GM21717 (cell line): ENCODE measurements at regions not wholly inside any gene's neighbourhood (a gene's known extent, or its start where the extent isn't known, plus 50 kb on each side); places are given as distances from the start of the nearest gene placed in this dataset.

ENCODE experiments used
- ATAC-seq: cut with Tn5 transposase; IDR thresholded peaks from one replicate; pipeline ENCODE4 v1.9.1; 2021; ENCODE audit warnings: mild to moderate bottlenecking, moderate library complexity; ENCODE audit not compliant: unreplicated experiment

DNA sequence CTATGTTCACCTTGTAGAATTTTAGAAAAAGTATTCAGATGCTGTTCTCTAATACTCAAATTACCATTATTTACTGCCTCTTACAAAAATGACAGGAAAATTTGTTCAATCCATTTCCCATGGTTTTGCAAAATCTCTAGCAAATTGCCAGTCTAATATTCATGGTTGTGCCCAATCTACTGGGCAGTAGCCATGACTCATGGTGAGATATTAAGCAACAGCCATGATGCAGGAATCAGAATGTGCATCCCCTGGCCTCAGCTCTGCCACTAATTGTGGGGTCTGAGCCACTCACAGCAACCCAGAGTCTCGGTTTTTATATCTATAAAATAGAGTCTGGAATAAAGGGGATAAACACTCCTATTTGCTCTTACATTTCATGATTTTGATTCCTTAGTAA lies 353.6 kb downstream of the DEPDC1B start:
- ATAC-seq, result no peak

DNA sequence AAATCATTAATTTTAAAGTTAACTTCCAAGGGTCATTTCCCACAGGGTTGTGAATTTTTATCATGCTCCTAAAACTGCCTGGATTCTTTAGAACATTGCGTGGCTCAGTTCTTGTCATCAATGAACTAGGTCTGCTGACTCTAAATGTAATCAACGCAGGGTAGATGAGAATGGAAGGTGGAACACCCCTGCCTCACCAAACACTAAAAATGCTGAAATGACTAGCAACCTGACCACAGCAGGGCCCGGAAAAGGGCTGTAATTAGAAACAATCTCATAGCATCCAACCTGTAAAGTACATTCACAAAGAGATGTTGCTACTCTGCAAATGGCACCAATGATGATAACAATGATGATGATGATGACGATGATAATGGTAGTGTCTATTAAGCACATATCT lies 356.9 kb downstream of the DEPDC1B start:
- ATAC-seq, result no peak

GRCh38 chr5:60340965-60341471 lies 358.9 kb downstream of the DEPDC1B start:
- ATAC-seq, result no peak

DNA sequence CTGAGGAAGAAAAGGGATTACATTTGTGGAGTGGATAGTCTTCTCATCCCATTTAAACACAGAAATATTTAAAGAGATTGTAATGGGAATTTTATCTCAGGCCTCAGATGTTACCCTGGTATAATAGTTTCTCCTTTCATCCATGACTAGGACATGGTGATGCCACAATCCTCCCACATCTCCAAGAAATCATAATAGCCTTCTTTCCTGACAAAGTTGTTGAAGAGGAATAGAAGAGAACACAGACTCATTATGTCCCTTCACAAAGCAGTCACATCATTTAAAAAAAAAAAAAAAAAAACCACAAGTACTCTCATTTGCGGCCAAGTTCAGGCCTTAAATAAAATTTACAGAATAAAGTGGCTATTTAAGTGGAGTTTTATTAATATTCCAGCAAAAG lies 359.6 kb downstream of the DEPDC1B start:
- ATAC-seq, result no peak

- ATAC-seq, result no peak
Measured at GRCh38 chr5:60339691-60340201, 360.2 kb downstream of the DEPDC1B start.

DNA sequence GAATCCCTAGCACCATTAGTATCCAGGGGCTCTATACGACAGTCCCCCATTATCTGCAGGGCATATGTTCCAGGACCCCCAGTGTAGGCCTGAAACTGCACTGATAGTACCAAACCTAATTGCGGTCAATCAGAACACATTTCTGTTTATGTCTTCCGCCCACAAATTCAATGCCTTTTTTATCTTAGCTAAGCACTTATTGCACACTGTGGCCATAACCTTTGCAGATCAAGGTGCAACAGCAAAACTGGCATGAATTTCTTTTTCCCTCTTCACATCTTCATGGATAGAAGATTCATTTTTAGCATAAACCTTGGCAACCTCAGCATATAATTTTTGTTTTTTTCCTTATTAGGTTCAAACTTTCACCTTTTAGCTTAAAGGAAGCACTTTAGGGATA lies 361.1 kb downstream of the DEPDC1B start:
- ATAC-seq, result no peak

- no peak for ATAC-seq
Measured at GRCh38 chr5:60336491-60336890, 363.5 kb downstream of the DEPDC1B start.

DNA sequence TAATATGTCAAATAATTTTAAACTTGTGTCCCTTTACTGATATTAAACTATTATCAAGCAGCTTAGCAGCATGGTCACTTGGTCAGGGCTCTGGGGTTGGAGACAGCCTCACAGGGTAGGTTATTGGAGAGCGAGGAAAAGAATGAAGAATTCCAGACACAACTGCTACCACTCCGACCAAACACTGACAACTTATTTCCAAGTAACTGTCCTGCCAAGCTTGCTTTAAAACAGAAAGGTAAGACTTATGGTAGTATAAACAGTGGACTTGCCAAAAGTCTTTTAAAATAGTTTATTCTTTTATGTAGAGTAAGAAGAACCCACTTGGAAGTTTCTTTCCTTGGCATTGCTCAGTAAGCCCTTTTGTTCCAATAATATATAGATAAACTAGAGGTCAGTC lies 364.1 kb downstream of the DEPDC1B start:
- no peak for ATAC-seq

- ATAC-seq, result no peak
Measured at GRCh38 chr5:60334281-60334713, 365.7 kb downstream of the DEPDC1B start.

GRCh38 chr5:60333005-60333571 lies 366.9 kb downstream of the DEPDC1B start:
- no peak for ATAC-seq

GRCh38 chr5:60332244-60333004 lies 367.5 kb downstream of the DEPDC1B start:
- ATAC-seq, result no peak

DNA sequence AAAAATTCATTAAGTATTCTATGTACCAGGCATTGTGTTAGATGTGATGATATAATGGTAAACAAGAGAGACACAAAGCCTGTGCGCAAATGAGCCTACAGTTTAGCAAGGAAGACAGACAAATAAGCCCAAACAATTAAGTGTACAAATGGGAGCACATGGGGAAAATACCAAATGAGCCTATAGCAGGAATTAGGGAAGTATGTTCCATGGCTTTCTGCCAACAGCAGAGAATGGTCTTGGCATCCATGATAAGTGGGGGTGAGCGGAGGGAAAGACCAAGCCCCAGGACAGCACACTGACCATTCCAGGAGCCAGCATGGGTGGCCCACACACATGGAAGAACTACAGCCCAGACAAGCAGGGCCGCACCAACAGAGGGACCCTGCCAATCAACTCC lies 369.7 kb downstream of the DEPDC1B start:
- ATAC-seq, result no peak

GRCh38 chr5:60325870-60326269 lies 374.1 kb downstream of the DEPDC1B start:
- ATAC-seq, result no peak

DNA sequence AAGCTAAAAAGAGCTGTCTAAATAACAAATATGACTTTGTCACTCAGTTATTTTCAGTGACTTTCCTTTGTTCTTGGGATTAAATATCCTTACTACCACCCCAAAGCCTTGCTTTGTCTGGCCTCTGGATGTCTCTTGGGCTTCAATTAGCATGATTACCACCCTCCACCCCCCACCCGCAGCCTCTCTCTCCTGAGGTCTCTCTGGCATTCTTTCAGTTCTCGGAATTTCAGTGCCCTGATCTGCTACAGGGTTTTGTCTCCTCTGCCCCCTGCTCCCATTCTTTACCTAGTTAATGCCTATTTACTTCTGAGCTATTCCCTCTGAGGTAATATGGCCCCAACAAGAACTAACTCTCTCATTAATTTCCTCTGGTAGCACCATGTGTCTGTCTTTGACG lies 376.4 kb downstream of the DEPDC1B start:
- no peak for ATAC-seq

DNA sequence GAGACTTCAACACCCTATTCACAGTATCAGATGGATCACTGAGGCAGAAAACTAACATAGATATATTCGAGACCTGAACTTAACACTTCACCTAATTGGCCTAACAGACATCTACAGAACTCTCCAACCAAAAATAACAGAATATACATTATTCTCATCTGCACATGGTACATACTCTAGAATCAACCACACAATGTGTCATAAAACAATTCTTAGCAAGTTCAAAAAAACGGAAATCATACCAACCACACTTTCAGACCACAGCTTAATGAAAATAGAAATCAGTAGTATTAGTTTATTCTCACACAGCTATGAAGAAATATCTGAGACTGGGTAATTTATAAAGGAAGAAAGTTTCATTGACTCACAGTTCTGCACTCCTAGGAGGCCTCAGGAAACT lies 387.9 kb downstream of the DEPDC1B start:
- no peak for ATAC-seq

DNA sequence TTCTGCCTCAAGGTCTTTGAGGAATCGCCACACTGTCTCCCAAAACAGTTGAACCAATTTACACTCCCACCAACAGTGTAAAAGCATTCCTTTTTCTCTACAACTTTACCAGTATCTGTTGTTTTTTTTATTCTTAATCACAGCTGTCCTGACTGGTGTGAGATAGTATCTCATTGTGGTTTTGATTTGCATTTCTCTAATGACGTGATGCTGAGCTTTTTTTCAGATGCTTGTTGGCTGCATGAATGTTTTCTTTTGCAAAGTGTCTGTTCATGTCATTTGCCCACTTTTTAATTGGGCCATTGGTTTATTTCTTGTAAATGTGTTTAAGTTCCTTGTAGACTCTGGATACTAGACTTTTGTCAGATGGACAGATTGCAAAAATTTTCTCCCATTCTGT lies 400.0 kb downstream of the DEPDC1B start:
- no peak for ATAC-seq

GRCh38 chr5:60297658-60298057 lies 402.3 kb downstream of the DEPDC1B start:
- no peak for ATAC-seq

- peak; percentile 49 for ATAC-seq
Measured at GRCh38 chr5:60295423-60295822, 401.9 kb upstream of the PDE4D start.

GRCh38 chr5:60293518-60293917 lies 400.0 kb upstream of the PDE4D start:
- no peak for ATAC-seq

- ATAC-seq, result no peak
Measured at GRCh38 chr5:60287174-60287771, 393.7 kb upstream of the PDE4D start.

- ATAC-seq, result no peak
Measured at GRCh38 chr5:60285910-60286309, 392.4 kb upstream of the PDE4D start.

DNA sequence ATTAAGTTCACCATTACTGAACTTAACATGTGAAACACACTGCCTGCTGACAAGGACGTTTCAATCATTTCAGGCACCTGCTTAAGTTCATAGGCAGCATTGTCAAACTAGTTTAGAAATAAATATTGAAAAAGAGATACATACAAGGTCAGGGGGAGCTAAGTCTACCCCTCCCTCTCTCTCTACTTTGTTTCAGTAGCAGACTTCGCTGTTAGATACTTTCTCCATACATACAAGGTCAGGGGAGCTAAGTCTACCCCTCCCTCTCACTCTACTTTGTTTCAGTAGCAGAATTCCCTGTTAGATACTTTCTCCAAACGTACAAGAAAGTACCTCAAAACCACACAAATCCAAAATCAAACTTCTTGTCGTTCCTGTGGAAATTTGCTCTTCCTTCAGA lies 387.4 kb upstream of the PDE4D start:
- no peak for ATAC-seq
